8988T (cell line): ENCODE measurements at regions not wholly inside any gene's neighbourhood (a gene's known extent, or its start where the extent isn't known, plus 50 kb on each side); places are given as distances from the start of the nearest gene placed in this dataset.

ENCODE experiments used
- DNase-seq: peaks from one replicate; pipeline ENCODE4 v3.0.0; 2011

- DNase-seq, result no peak
These were observed 890.0 kb upstream of the FRG1 start for GRCh38 chr4:189050643-189051042.

GRCh38 chr4:189053621-189054020, 887.1 kb upstream of the FRG1 start:
- DNase-seq, result no peak

- no peak for DNase-seq
These were observed 880.6 kb upstream of the FRG1 start for GRCh38 chr4:189060104-189060503.

- DNase-seq, result no peak
These were observed 878.4 kb upstream of the FRG1 start for GRCh38 chr4:189062047-189062820.

DNA sequence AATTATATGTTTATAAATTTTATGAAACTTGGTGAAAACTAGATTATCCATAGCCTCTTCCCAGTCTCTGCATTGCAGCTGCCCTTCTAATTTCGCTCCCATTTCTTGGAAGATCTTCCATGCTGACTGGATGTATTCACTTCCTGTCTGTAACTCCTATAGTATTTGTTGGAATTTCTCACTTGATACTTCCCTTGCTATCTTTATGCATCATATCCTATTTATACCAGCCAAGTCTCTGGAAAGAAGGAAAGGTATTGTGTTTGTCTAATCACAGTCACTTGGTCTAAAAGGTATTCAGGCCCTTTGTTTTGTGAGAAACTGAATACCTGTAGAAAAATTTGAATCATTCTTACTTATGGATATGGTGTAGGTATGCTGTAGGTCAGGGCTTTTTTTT, 870.9 kb upstream of the FRG1 start:
- DNase-seq, result no peak

GRCh38 chr4:189071241-189071640, 869.4 kb upstream of the FRG1 start:
- no peak for DNase-seq

- no peak for DNase-seq
These were observed 866.9 kb upstream of the FRG1 start for GRCh38 chr4:189073739-189074138.

- no peak for DNase-seq
These were observed 858.8 kb upstream of the FRG1 start for GRCh38 chr4:189081826-189082225.

DNA sequence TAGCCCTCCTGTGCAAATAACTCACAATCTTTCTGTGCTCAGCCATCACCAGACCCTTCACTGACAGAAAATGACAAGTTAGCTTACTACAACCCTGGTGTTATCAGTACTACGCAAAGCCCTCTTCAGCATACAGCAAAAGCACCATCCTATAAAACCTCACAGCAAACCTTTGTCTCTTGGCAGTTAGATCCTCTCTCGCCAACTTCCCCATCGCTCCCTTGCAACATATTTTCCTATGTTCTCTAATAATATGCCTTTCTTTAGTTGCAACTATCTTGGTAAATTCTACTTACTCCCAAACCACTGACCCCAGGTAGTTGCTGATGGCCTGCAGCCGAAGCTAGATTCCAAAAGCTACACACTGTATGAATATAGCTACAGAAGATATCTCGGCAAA, 856.9 kb upstream of the FRG1 start:
- DNase-seq, result no peak

- DNase-seq, result no peak
These were observed 856.0 kb upstream of the FRG1 start for GRCh38 chr4:189084671-189085070.

DNA sequence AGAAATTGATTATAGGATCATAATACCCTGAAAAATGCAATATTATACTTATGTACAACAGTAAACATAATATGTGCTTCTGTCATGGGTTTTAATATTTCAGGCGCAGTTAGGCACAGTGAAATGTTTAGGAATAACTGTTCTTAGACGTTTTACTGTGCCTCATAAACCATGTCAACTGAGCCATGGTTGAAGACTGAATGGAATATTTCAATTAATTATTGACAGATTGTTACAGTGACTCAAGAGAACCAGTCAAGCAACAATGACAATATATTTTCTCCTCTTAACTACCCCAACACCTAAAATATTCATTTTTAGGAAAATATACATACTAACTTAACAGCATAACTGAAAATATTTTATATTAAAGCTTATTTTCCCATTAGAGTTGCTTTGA, 852.7 kb upstream of the FRG1 start:
- DNase-seq, result no peak

DNA sequence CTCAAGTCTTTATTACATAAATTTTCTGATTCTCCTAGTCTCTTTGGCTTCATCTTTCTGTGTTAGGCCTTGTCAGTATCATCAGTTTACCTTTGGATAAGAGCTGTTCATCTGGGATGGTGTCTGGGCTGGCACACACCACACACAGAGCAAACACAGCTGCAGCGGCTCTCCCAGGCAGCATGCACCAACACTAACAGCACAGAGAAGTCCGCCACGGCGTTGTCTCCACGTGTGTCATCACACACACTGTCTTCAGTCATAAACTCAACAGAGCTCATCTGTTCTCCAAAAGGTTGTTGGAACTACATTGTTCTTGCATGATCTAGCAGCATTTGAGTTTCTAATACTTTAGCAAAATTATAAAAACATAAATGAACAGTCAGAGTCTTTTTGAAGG, 851.9 kb upstream of the FRG1 start:
- no peak for DNase-seq

GRCh38 chr4:189090174-189090814, 850.4 kb upstream of the FRG1 start:
- no peak for DNase-seq

DNA sequence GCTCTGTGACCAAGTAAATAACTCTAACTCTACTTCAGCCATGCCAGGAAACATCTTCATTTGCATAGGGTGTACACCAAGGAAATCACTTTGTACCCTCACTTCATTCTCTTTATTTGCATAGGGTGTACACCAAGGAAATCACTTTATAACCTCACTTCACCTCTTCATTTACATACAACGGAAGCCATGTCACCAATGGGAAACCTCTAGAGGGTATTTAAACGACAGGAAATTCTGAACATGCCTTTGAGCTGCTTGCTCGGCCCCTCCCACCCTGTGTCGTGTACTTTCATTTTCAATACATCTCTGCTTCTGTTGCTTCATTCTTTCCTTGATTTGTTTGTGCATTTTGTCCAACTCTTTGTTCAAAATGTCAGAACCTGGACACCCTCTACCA, 848.1 kb upstream of the FRG1 start:
- DNase-seq, result no peak

- DNase-seq, result no peak
These were observed 844.6 kb upstream of the FRG1 start for GRCh38 chr4:189096108-189096507.

DNA sequence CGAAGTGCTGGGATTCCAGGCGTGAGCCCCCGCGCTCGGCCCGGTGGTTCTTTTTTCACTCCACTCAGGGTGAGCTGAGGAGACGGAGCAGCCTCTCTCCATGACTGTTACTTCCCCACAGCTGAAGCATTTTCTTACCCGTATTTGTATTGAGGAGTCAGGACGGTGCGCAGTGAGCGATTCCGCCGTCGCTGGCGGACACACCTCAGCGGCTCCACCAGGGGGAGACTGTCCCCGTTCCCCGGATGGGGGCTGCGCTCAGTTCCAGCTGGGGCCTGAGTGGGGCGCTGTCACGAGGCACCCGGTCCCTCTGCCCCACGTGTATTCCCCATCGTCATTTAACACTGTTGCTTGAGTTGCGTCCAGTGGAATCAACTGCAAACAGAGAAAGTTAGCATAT, 844.0 kb upstream of the FRG1 start:
- no peak for DNase-seq

- no peak for DNase-seq
These were observed 841.6 kb upstream of the FRG1 start for GRCh38 chr4:189098932-189099696.

GRCh38 chr4:189113389-189113888, 827.2 kb upstream of the FRG1 start:
- DNase-seq, result no peak

DNA sequence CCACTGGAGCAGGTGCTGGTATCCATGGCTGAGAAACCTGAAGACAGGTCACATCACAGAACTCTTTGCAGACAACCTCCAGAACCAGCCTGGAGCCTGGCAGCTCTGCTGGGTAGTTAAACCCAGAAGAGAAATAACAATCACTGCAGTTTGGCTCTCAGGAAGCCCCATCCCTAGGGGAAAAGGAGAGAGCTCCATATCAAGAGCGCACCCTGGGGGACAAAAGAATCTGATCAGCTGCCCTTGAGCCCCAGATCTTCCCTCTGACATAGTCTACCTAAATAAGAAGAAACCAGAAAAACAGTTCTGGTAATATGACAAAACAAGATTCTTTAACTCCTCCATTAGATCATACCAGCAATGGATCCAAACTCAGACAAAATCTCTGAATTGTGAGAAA, 823.2 kb upstream of the FRG1 start:
- DNase-seq, result no peak

DNA sequence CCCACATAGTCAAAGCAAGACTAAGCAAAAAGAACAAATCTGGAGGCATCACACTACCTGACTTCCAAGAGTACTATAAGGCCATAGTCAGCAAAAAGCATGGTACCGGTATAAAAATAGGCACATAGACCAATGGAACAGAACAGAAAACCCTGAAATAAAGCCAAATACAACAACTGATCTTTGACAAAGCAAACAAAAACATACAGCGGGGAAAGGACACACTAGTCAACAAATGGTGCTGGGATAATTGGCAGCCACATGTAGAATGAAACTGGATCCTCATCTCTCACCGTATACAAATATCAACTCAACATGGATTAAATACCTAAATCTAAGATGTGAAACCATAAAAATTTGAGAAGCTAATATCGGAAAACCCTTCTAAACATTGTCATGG, 819.3 kb upstream of the FRG1 start:
- no peak for DNase-seq

DNA sequence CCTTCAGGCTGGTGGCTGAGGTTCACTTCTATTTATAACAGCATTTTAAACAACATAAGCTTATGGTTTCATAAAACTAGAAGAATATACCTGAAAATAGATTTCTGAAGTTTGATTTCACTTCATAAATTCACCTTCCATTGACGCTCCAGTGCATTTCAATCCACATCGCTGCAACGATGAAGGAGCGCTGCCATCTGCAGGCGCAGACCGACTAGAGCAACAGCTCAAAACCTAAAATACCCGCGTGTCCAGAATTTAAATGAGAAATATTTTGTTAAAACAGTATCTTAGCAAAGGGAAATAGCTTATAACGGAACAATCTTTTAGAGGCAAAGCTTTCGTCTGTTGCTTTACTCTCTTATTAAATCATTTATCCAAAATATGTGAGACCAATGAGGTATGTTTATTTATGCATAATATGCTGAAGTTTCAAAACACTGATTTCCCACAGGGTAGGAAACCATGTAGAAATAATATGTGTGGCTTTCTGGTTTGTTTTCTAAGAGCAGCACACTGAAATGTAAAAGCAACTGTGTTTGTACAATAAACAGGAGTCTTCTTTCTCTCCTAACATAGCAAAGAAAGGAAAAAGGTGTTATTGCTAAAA, 816.4 kb upstream of the FRG1 start:
- DNase-seq, result no peak

DNA sequence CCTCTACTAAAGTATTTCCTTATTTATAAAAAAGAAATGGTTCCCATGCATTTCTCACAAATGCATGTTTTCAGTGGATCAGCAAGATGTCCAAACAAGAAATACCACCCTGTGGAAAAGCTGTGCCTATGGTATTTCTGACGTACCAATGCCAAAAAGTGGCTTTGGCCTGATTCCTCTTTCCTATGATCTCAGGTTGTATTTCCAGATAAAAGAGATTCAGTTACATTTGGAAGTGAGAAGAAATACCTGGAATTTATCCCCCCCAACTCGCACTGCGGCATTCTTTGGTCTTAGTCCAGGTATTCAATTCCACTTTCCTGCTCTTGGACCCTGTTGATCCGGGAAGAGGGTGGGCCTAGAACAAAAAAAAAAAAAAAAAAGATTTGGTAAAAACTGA, 815.9 kb upstream of the FRG1 start:
- DNase-seq, result no peak

GRCh38 chr4:189126040-189126439, 814.6 kb upstream of the FRG1 start:
- DNase-seq, result no peak
